ENCODE measurements at regions not wholly inside any gene's neighbourhood (a gene's known extent, or its start where the extent isn't known, plus 50 kb on each side); places are given as distances from the start of the nearest gene placed in this dataset.
"Not testable (repeated sequence)": the region's sequence is repeated elsewhere in the genome, so short reads cannot be mapped to it uniquely, and the experiment has no call there.

GRCh38 chr7:53151496-53151895 lies 116.1 kb downstream of the POM121L12 start:
- 83 to 89% (median 86%) methylated on average over 2 of the region's 2 CpGs for WGBS, 4 donors
- ATAC-seq = no peak
- Histone ChIP-seq H3K4me1 (no peaks in the 10 kb centered on the region), H3K9me3 (no peaks in the 10 kb centered on the region), H3K27ac (no peak overlapping the region), H3K27me3 (no peaks in the 10 kb centered on the region), H3K36me3 (no peaks in the 10 kb centered on the region), H3K4me3 (no peak overlapping the region)
- intact Hi-C loops (cut with DNase I) = no loop called here
- TF ChIP-seq POLR2A (IDR thresholded peaks at IDR 0.05) (no peak), CTCF (IDR thresholded peaks at IDR 0.05) (no peak)
- DNase-seq = no peak

GRCh38 chr7:53187184-53187583 lies 151.8 kb downstream of the POM121L12 start:
- ATAC-seq = not testable (repeated sequence)
- 92 to 95% (median 93%) methylated on average over 26 to 27 of the region's 27 CpGs for WGBS, 4 donors

GRCh38 chr7:53191191-53191695 lies 155.8 kb downstream of the POM121L12 start:
- DNase-seq = no peak
- H3K27me3 ChIP-seq = no peaks in the 10 kb centered on the region
- H3K27ac ChIP-seq = no peak overlapping the region
- 51 to 67% (median 55%) methylated on average over 3 of the region's 3 CpGs for WGBS, 4 donors
- no peak overlapping the region for H3K4me3 ChIP-seq
- no peaks in the 10 kb centered on the region for H3K4me1 ChIP-seq
- peaks cover 0 to 4% (median 0%) of the 10 kb centered on the region in 12 donors for H3K9me3 ChIP-seq
- no peaks in the 10 kb centered on the region for H3K36me3 ChIP-seq
- no peak for TF ChIP-seq CTCF (IDR thresholded peaks at IDR 0.05)
- no peak for TF ChIP-seq POLR2A (IDR thresholded peaks at IDR 0.05)
- ATAC-seq = no peak
- intact Hi-C loops (cut with DNase I) = no loop called here

More at GRCh38 chr7:53187184-53187583, 151.8 kb downstream of the POM121L12 start:
- H3K4me1 ChIP-seq; intact Hi-C loops (cut with DNase I); DNase-seq; H3K9me3 ChIP-seq; H3K36me3 ChIP-seq; H3K27me3 ChIP-seq; H3K27ac ChIP-seq; H3K4me3 ChIP-seq: not testable (repeated sequence)

- Histone ChIP-seq H3K27ac (no peak overlapping the region), H3K4me3 (no peak overlapping the region), H3K36me3 (no peaks in the 10 kb centered on the region), H3K9me3 (peaks cover 0 to 4% (median 0%) of the 10 kb centered on the region in 12 donors), H3K27me3 (no peaks in the 10 kb centered on the region), H3K4me1 (no peaks in the 10 kb centered on the region)
- no peak for DNase-seq
- TF ChIP-seq CTCF (IDR thresholded peaks at IDR 0.05) (no peak), POLR2A (IDR thresholded peaks at IDR 0.05) (no peak)
- WGBS, 4 donors = 52 to 68% (median 61%) methylated on average over 6 of the region's 6 CpGs
- ATAC-seq = no peak
- intact Hi-C loops (cut with DNase I) = no loop called here
Measured at GRCh38 chr7:53191836-53192443, 156.5 kb downstream of the POM121L12 start.

GRCh38 chr7:53205006-53205405 lies 169.6 kb downstream of the POM121L12 start:
- Histone ChIP-seq H3K36me3 (no peaks in the 10 kb centered on the region), H3K9me3 (peaks cover 0 to 33% (median 10%) of the 10 kb centered on the region in 12 donors), H3K4me1 (no peaks in the 10 kb centered on the region), H3K4me3 (no peak overlapping the region), H3K27ac (no peak overlapping the region), H3K27me3 (no peaks in the 10 kb centered on the region)
- WGBS, 4 donors = 75 to 81% (median 78%) methylated on average over 3 of the region's 3 CpGs
- no peak for DNase-seq
- TF ChIP-seq POLR2A (IDR thresholded peaks at IDR 0.05) (no peak), CTCF (IDR thresholded peaks at IDR 0.05) (no peak)
- intact Hi-C loops (cut with DNase I) = no loop called here
- ATAC-seq = no peak
